Gastroesophageal sphincter (tissue), 3 donors: ENCODE measurements at regions not wholly inside any gene's neighbourhood (a gene's known extent, or its start where the extent isn't known, plus 50 kb on each side); places are given as distances from the start of the nearest gene placed in this dataset.

Experiments
- EP300 ChIP-seq: sonication (generic); formaldehyde crosslinking; IDR thresholded peaks from one replicate; pipeline ENCODE4 v1.6.1; 2017; ENCODE audit warnings: antibody characterized with exemption, mild to moderate bottlenecking
- POLR2A ChIP-seq, 2 donors: fragments of 450-650 bp; IDR thresholded peaks; one replicate each; pipeline ENCODE4 v1.6.1; 2017; ENCODE audit warnings: antibody characterized with exemption in 2 of 2, mild to moderate bottlenecking in 2 of 2, moderate library complexity in 1 of 2
- POLR2AphosphoS5 ChIP-seq: sonication (generic); formaldehyde crosslinking; IDR thresholded peaks from one replicate; pipeline ENCODE4 v1.6.1; 2017; ENCODE audit warnings: antibody characterized with exemption
- TF ChIP-seq, protein P1 (sequence below), 4 experiments: fragments of 200-600 bp in 2 of 4; fragments of 450-650 bp in 2 of 4; sonication (generic) in 1 of 4; IDR thresholded peaks; one replicate each; pipeline ENCODE4 v1.5.1; 2017 to 2019; ENCODE audit warnings: antibody characterized with exemption in 4 of 4, mild to moderate bottlenecking in 2 of 4, moderate library complexity in 2 of 4

DNA sequence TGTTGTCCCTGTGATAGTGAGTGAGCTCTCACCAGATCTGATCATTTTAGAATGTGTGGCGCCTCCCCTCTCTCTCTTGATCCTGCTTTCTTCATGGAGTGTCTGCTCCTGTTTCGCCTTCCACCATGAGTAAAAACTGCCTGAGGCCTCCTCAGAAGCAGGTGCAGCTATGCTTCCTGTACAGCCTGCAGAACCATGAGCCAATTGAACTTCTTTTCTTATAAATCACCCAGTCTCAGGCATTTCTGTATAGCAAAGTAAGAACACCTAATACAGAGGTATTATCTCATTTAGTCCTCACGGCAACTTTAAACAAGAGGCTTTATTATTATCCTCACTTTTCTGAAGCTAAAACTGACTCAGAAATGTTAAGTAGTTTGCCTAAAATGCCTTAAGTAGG, 81.3 kb upstream of the BTG1 start:
- TF ChIP-seq EP300, result no peak
- TF ChIP-seq, protein P1, sequence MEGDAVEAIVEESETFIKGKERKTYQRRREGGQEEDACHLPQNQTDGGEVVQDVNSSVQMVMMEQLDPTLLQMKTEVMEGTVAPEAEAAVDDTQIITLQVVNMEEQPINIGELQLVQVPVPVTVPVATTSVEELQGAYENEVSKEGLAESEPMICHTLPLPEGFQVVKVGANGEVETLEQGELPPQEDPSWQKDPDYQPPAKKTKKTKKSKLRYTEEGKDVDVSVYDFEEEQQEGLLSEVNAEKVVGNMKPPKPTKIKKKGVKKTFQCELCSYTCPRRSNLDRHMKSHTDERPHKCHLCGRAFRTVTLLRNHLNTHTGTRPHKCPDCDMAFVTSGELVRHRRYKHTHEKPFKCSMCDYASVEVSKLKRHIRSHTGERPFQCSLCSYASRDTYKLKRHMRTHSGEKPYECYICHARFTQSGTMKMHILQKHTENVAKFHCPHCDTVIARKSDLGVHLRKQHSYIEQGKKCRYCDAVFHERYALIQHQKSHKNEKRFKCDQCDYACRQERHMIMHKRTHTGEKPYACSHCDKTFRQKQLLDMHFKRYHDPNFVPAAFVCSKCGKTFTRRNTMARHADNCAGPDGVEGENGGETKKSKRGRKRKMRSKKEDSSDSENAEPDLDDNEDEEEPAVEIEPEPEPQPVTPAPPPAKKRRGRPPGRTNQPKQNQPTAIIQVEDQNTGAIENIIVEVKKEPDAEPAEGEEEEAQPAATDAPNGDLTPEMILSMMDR (IDR thresholded peaks at IDR 0.05), result no peak
- TF ChIP-seq POLR2A (IDR thresholded peaks at IDR 0.05), result no peak
- TF ChIP-seq POLR2AphosphoS5, result no peak
